HepG2 (cell line): ENCODE measurements at regions not wholly inside any gene's neighbourhood (a gene's known extent, or its start where the extent isn't known, plus 50 kb on each side); places are given as distances from the start of the nearest gene placed in this dataset.

Experiments
- ASH2L ChIP-seq: fragments of 300-600, 200-600 bp; sonication (generic); IDR thresholded peaks from 2 replicates; pipeline ENCODE4 v1.7.0; 2017; ENCODE audit warnings: low read depth, mild to moderate bottlenecking, moderate library complexity, mixed read lengths, low read length; ENCODE audit not compliant: insufficient read length
- ATF2 ChIP-seq: sonication (generic); formaldehyde crosslinking; IDR thresholded peaks from 2 replicates; pipeline ENCODE4 v1.4.0; 2020; ENCODE audit warnings: missing genetic modification reagents
- BCL6 ChIP-seq: IDR thresholded peaks from 2 replicates; pipeline ENCODE4 v1.6.1; 2016; ENCODE audit warnings: missing genetic modification reagents, missing compliant biosample characterization
- KDM5A ChIP-seq: fragments of 200-600 bp; sonication (generic); IDR thresholded peaks from 2 replicates; pipeline ENCODE4 v1.7.0; 2018; ENCODE audit warnings: antibody characterized with exemption, mild to moderate bottlenecking, low read length, borderline replicate concordance
- KLF11 ChIP-seq: IDR thresholded peaks from 2 replicates; pipeline ENCODE4 v1.6.1; 2016; ENCODE audit warnings: missing compliant biosample characterization
- MLXIP ChIP-seq: sonication (generic); formaldehyde crosslinking; IDR thresholded peaks from 2 replicates; pipeline ENCODE4 v1.9.0; 2021; ENCODE audit warnings: missing genetic modification reagents, borderline replicate concordance
- MTA3 ChIP-seq: sonication (generic); formaldehyde crosslinking; IDR thresholded peaks from 2 replicates; pipeline ENCODE4 v1.4.0; 2020; ENCODE audit warnings: missing genetic modification reagents
- NFKB2 ChIP-seq: sonication (generic); formaldehyde crosslinking; IDR thresholded peaks from 2 replicates; pipeline ENCODE4 v1.4.0; 2020; ENCODE audit warnings: missing genetic modification reagents, borderline replicate concordance
- NR2F1 ChIP-seq, 2 experiments: fragments of 450-650 bp in 1 of 2; formaldehyde crosslinking in 1 of 2; IDR thresholded peaks; 2 replicates each; pipeline versions ENCODE4 v1.5.0 to v1.6.1; 2016 to 2020; ENCODE audit warnings: mild to moderate bottlenecking in 1 of 2, missing compliant biosample characterization in 1 of 2, missing genetic modification reagents in 1 of 2, moderate library complexity in 1 of 2
- REST ChIP-seq, 2 experiments: IDR thresholded peaks; 2 replicates each; pipeline ENCODE4 v1.6.1; 2011 to 2012; ENCODE audit warnings: low read length in 2 of 2, borderline replicate concordance in 1 of 2, low read depth in 1 of 2, mild to moderate bottlenecking in 1 of 2, moderate library complexity in 1 of 2
- SETDB1 ChIP-seq: sonication (generic); formaldehyde crosslinking; IDR thresholded peaks from 2 replicates; pipeline ENCODE4 v1.5.1; 2020; ENCODE audit warnings: missing genetic modification reagents, mild to moderate bottlenecking, borderline replicate concordance
- SMARCE1 ChIP-seq: fragments of 450-650 bp; IDR thresholded peaks from 2 replicates; pipeline ENCODE4 v1.6.1; 2017; ENCODE audit warnings: borderline replicate concordance
- SRF ChIP-seq: IDR thresholded peaks from 2 replicates; pipeline ENCODE4 v1.6.1; 2011; ENCODE audit warnings: mild to moderate bottlenecking, low read depth, low read length, moderate library complexity
- ZBTB49 ChIP-seq: sonication (generic); formaldehyde crosslinking; IDR thresholded peaks from 2 replicates; pipeline ENCODE4 v1.4.0; 2020; ENCODE audit warnings: missing genetic modification reagents, borderline replicate concordance
- ZNF10 ChIP-seq: sonication (generic); formaldehyde crosslinking; IDR thresholded peaks from 2 replicates; pipeline ENCODE4 v1.4.0; 2020; ENCODE audit warnings: mild to moderate bottlenecking, low read depth, missing genetic modification reagents, borderline replicate concordance
- ZNF350 ChIP-seq: sonication (generic); formaldehyde crosslinking; IDR thresholded peaks from 2 replicates; pipeline ENCODE4 v1.4.0; 2020; ENCODE audit warnings: mild to moderate bottlenecking, low read depth, missing genetic modification reagents, borderline replicate concordance
- ZNF430 ChIP-seq: sonication (generic); formaldehyde crosslinking; IDR thresholded peaks from 2 replicates; pipeline ENCODE4 v1.9.0; 2021; ENCODE audit warnings: mild to moderate bottlenecking, missing genetic modification reagents
- ZNF451 ChIP-seq: sonication (generic); formaldehyde crosslinking; IDR thresholded peaks from 2 replicates; pipeline ENCODE4 v1.5.0; 2020; ENCODE audit warnings: mild to moderate bottlenecking, missing genetic modification reagents
- ZNF615 ChIP-seq: sonication (generic); formaldehyde crosslinking; IDR thresholded peaks from 2 replicates; pipeline ENCODE4 v1.5.0; 2020; ENCODE audit warnings: mild to moderate bottlenecking, missing genetic modification reagents, borderline replicate concordance

DNA sequence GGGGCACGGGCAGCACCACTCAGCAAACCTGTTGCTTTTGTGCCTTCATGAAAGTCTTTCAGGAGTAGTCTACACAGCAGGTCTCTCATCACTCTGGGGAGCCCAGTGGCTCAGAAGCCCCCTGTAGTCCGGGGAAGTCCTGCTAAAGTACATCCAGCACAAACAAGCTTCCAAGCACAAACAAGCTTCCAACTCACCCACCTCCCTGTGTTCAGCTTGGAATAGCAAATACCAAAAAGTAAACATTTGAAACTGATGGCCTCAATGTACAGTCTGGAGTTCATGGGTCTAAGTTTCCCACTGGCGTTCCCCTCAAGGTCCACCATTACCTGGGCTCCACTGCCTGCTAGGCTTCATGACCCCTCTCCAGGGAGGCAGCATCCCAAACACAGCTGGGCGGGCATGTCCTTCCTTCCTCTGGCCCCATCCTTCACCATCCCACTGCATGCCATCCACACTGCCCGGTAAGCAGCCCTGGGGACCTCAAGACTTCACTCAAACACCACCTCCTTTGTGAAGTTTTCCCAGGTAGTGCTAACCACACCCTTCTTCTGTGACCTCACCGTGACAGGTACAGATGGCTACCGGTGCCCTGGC is 62.8 kb upstream of the SIAH1 start (continued):
- TF ChIP-seq MLXIP (CRISPR knock-in tag), result no peak
- no peak for TF ChIP-seq MTA3 (CRISPR knock-in tag)
- no peak for TF ChIP-seq SETDB1 (CRISPR knock-in tag)
- TF ChIP-seq REST (IDR thresholded peaks at IDR 0.05; ENCODE audit: borderline replicate concordance in 1 of 2, low read depth in 1 of 2, low read length in 2 of 2), result no peak; a peak in 1 of 4 replicates
- no peak for TF ChIP-seq KDM5A
- TF ChIP-seq ZNF350, result peak; percentile 51; the same call in 1 of the 2 replicates
- no peak for TF ChIP-seq ZBTB49 (CRISPR knock-in tag)
- peak; percentile 6; the same call in 1 of the 2 replicates for TF ChIP-seq NFKB2 (CRISPR knock-in tag)
- TF ChIP-seq ZNF430, result 0 out of 2 replicates have a peak, but pooled peaks have one; percentile 57
- peak; percentile 82 for TF ChIP-seq BCL6 (CRISPR knock-in tag)
- TF ChIP-seq ZNF615 (CRISPR knock-in tag), result no peak
- no peak for TF ChIP-seq ASH2L
- TF ChIP-seq KLF11 (CRISPR knock-in tag), result no peak
- no peak for TF ChIP-seq SMARCE1
- 0 out of 2 replicates have a peak, but pooled peaks have one; percentile 26 for TF ChIP-seq ATF2 (CRISPR knock-in tag)
- TF ChIP-seq ZNF10, result no peak
- no peak; the same call in 1 of the 2 replicates for TF ChIP-seq ZNF451 (CRISPR knock-in tag)
- 0 out of 4 replicates have a peak, but pooled peaks of 1 of the 2 experiments have one; percentile 12 for TF ChIP-seq NR2F1 (CRISPR knock-in tag; IDR thresholded peaks at IDR 0.05)
- no peak for TF ChIP-seq SRF
